22Rv1 (cell line): ENCODE measurements at regions not wholly inside any gene's neighbourhood (a gene's known extent, or its start where the extent isn't known, plus 50 kb on each side); places are given as distances from the start of the nearest gene placed in this dataset.

Experiments used
- H3K27ac ChIP-seq: fragments of 450-650 bp; 2 replicates; pipeline ENCODE4 v1.5.1; 2017
- ZFX ChIP-seq: fragments of 450-650 bp; IDR thresholded peaks from 2 replicates; pipeline ENCODE4 v1.6.1; 2017; ENCODE audit warnings: antibody characterized with exemption, borderline replicate concordance
- TF ChIP-seq, protein P1 (sequence below): fragments of 450-650 bp; IDR thresholded peaks from 2 replicates; pipeline ENCODE4 v1.5.1; 2017; ENCODE audit warnings: mild to moderate bottlenecking

GRCh38 chrX:1084689-1085088, 127.8 kb downstream of the CRLF2 start:
- H3K27ac ChIP-seq: no peak overlapping the region
- TF ChIP-seq, protein P1, sequence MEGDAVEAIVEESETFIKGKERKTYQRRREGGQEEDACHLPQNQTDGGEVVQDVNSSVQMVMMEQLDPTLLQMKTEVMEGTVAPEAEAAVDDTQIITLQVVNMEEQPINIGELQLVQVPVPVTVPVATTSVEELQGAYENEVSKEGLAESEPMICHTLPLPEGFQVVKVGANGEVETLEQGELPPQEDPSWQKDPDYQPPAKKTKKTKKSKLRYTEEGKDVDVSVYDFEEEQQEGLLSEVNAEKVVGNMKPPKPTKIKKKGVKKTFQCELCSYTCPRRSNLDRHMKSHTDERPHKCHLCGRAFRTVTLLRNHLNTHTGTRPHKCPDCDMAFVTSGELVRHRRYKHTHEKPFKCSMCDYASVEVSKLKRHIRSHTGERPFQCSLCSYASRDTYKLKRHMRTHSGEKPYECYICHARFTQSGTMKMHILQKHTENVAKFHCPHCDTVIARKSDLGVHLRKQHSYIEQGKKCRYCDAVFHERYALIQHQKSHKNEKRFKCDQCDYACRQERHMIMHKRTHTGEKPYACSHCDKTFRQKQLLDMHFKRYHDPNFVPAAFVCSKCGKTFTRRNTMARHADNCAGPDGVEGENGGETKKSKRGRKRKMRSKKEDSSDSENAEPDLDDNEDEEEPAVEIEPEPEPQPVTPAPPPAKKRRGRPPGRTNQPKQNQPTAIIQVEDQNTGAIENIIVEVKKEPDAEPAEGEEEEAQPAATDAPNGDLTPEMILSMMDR: no peak

GRCh38 chrX:1076871-1077651, 135.4 kb downstream of the CRLF2 start:
- TF ChIP-seq ZFX: no peak
- TF ChIP-seq, protein P1: no peak
- H3K27ac ChIP-seq: no peak overlapping the region

- no peak for TF ChIP-seq ZFX
- TF ChIP-seq, protein P1: no peak
Measured at GRCh38 chrX:1075741-1076140, 136.7 kb downstream of the CRLF2 start.

GRCh38 chrX:1075156-1075555, 137.3 kb downstream of the CRLF2 start:
- no peak overlapping the region for H3K27ac ChIP-seq
- no peak for TF ChIP-seq ZFX
- TF ChIP-seq, protein P1: no peak

More at GRCh38 chrX:1075741-1076140, 136.7 kb downstream of the CRLF2 start:
- H3K27ac ChIP-seq: no peak overlapping the region

GRCh38 chrX:1074755-1075154, 137.7 kb downstream of the CRLF2 start:
- H3K27ac ChIP-seq: no peak overlapping the region
- no peak for TF ChIP-seq ZFX
- TF ChIP-seq, protein P1: no peak

- TF ChIP-seq, protein P1: no peak
- no peak for TF ChIP-seq ZFX
- H3K27ac ChIP-seq: no peak overlapping the region
Measured at GRCh38 chrX:1074172-1074571, 138.3 kb downstream of the CRLF2 start.

DNA sequence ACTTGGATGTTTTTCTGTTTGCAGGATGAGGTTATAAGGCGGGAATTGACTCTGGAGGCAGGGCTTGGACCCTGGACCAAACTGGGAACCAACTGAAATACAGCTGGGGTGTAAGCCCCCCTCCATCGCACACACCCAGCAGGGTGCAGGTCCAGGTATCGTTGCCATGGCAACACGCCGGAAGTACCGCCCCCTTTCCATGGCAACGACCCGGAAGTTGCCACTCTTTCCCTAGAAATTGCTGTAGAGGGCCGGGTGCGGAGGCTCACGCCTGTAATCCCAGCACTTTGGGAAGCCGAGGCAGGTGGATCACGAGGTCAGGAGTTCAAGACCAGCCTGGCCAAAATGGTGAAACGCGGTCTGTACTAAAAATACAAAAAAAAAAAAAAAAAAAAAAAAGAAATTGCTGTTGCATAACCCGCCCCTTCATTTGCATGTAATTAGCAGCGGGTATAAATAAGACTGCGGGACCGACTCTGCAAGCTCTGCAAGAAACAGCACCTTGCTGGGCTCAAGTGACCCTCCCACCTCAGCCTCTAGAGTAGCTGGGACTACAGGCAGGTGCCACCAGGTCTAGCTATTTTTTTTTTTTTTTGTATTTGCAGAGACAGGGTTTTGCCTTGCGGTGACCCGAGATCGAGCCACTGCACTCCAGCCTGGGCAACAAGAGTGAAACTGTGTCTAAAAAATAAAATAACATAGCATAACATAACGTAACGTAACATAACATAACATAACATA, 139.6 kb downstream of the CRLF2 start:
- TF ChIP-seq ZFX: no peak
- TF ChIP-seq, protein P1: no peak
- H3K27ac ChIP-seq: no peak overlapping the region
